Thyroid gland (tissue), 4 donors: ENCODE measurements at regions not wholly inside any gene's neighbourhood (a gene's known extent, or its start where the extent isn't known, plus 50 kb on each side); places are given as distances from the start of the nearest gene placed in this dataset.
"Not testable (repeated sequence)": the region's sequence is repeated elsewhere in the genome, so short reads cannot be mapped to it uniquely, and the experiment has no call there.

ENCODE experiments used
- DNase-seq, 2 donors: peaks; one replicate each; pipeline ENCODE4 v3.0.0-alpha.2; 2019
- H3K27ac ChIP-seq, 3 donors: fragments of 200-600 bp; sonication (generic); 1 replicate in 2 of 3; 2 replicates in 1 of 3; pipeline ENCODE4 v1.5.1; 2016 to 2019; ENCODE audit warnings: mild to moderate bottlenecking in 1 of 3, moderate library complexity in 1 of 3
- H3K27me3 ChIP-seq: fragments of 200-600 bp; sonication (generic); one replicate; pipeline ENCODE4 v1.5.1; 2019
- H3K36me3 ChIP-seq, 2 donors: fragments of 200-600 bp; sonication (generic); one replicate each; pipeline ENCODE4 v1.5.1; 2016 to 2019
- H3K4me1 ChIP-seq, 2 donors: fragments of 200-600 bp; sonication (generic); one replicate each; pipeline ENCODE4 v1.5.1; 2017 to 2019
- H3K4me3 ChIP-seq, 3 donors: fragments of 200-600 bp; sonication (generic); replicated peaks in 1 of 3; 1 replicate in 2 of 3; 2 replicates in 1 of 3; pipeline ENCODE4 v1.5.1; 2016; ENCODE audit warnings: mild to moderate bottlenecking in 1 of 3
- H3K9me3 ChIP-seq: fragments of 200-600 bp; sonication (generic); one replicate; pipeline ENCODE4 v1.5.1; 2017
- CTCF ChIP-seq, 6 experiments: fragments of 200-600 bp in 3 of 6; fragments of 450-650 bp in 3 of 6; sonication (generic) in 3 of 6; IDR thresholded peaks; one replicate each; pipeline ENCODE4 v1.5.1; 2016 to 2019; ENCODE audit warnings: antibody characterized with exemption in 6 of 6, mild to moderate bottlenecking in 2 of 6, inconsistent platforms in 1 of 6, moderate library complexity in 1 of 6
- POLR2A ChIP-seq, 2 donors: fragments of 450-650 bp; IDR thresholded peaks; one replicate each; pipeline ENCODE4 v1.6.1; 2017; ENCODE audit warnings: antibody characterized with exemption in 2 of 2, mild to moderate bottlenecking in 2 of 2, moderate library complexity in 1 of 2
- WGBS, 2 donors: methylation state at CpG; one replicate each; pipeline ENCODE4 v1.1.5; 2017; 5-methylcytosine and 5-hydroxymethylcytosine counted together
- intact Hi-C: fragments of 100-400 bp; cut with DNase I; formaldehyde crosslinking; loops from one replicate; pipeline ENCODE4 v1.15.1; 2023

- Histone ChIP-seq H3K4me3 (no peak overlapping the region), H3K27me3 (no peaks in the 10 kb centered on the region), H3K9me3 (no peaks in the 10 kb centered on the region), H3K4me1 (no peaks in the 10 kb centered on the region), H3K27ac (no peak overlapping the region), H3K36me3 (no peaks in the 10 kb centered on the region)
- intact Hi-C loops: no loop called here
- TF ChIP-seq POLR2A (IDR thresholded peaks at IDR 0.05) (no peak), CTCF (IDR thresholded peaks at IDR 0.05) (no peak)
- no peak for DNase-seq
- WGBS, 2 donors: 69% methylated on average over 3 of the region's 3 CpGs
These were observed 66.0 kb upstream of the GPR6 start for GRCh38 chr6:109912118-109912517.

GRCh38 chr6:109912952-109913351 is 65.2 kb upstream of the GPR6 start:
- intact Hi-C loops: no loop called here
- TF ChIP-seq POLR2A (IDR thresholded peaks at IDR 0.05): no peak
- TF ChIP-seq CTCF (IDR thresholded peaks at IDR 0.05): no peak
- WGBS, 2 donors: 86 to 93% methylated on average over 3 of the region's 3 CpGs
- Histone ChIP-seq H3K27ac (no peak overlapping the region), H3K4me1 (no peaks in the 10 kb centered on the region), H3K27me3 (no peaks in the 10 kb centered on the region), H3K9me3 (no peaks in the 10 kb centered on the region), H3K4me3 (no peak overlapping the region), H3K36me3 (no peaks in the 10 kb centered on the region)
- no peak for DNase-seq

- 97 to 100% methylated on average over 1 of the region's 1 CpG for WGBS, 2 donors
- H3K36me3 ChIP-seq, H3K9me3 ChIP-seq, H3K27me3 ChIP-seq, H3K27ac ChIP-seq, H3K4me3 ChIP-seq, intact Hi-C loops, DNase-seq, H3K4me1 ChIP-seq: not testable (repeated sequence)
These were observed 62.4 kb upstream of the GPR6 start for GRCh38 chr6:109915748-109916147.

- intact Hi-C loops: no loop called here
- no peak for DNase-seq
- WGBS, 2 donors: 84 to 98% methylated on average over 4 of the region's 4 CpGs
- TF ChIP-seq CTCF (IDR thresholded peaks at IDR 0.05) (no peak), POLR2A (IDR thresholded peaks at IDR 0.05) (no peak)
- H3K27ac ChIP-seq: no peak overlapping the region
- no peaks in the 10 kb centered on the region for H3K4me1 ChIP-seq
- no peaks in the 10 kb centered on the region for H3K36me3 ChIP-seq
- H3K27me3 ChIP-seq: no peaks in the 10 kb centered on the region
- no peaks in the 10 kb centered on the region for H3K9me3 ChIP-seq
- no peak overlapping the region for H3K4me3 ChIP-seq
These were observed 61.4 kb upstream of the GPR6 start for GRCh38 chr6:109916759-109917158.

GRCh38 chr6:109918227-109918626 is 59.9 kb upstream of the GPR6 start:
- Histone ChIP-seq H3K27me3 (no peaks in the 10 kb centered on the region), H3K9me3 (no peaks in the 10 kb centered on the region), H3K4me1 (no peaks in the 10 kb centered on the region), H3K4me3 (no peak overlapping the region), H3K36me3 (no peaks in the 10 kb centered on the region), H3K27ac (no peak overlapping the region)
- WGBS, 2 donors: 97 to 99% methylated on average over 3 of the region's 3 CpGs
- intact Hi-C loops: no loop called here
- TF ChIP-seq CTCF (IDR thresholded peaks at IDR 0.05) (no peak), POLR2A (IDR thresholded peaks at IDR 0.05) (no peak)
- no peak for DNase-seq

GRCh38 chr6:109920911-109921310 is 57.2 kb upstream of the GPR6 start:
- Histone ChIP-seq H3K4me1 (peaks cover 0 to 10% of the 10 kb centered on the region in 2 donors), H3K27ac (no peak overlapping the region), H3K9me3 (no peaks in the 10 kb centered on the region), H3K4me3 (no peak overlapping the region), H3K36me3 (no peaks in the 10 kb centered on the region), H3K27me3 (no peaks in the 10 kb centered on the region)
- WGBS, 2 donors: 95 to 96% methylated on average over 10 of the region's 10 CpGs
- intact Hi-C loops: no loop called here
- DNase-seq: no peak
- TF ChIP-seq CTCF (IDR thresholded peaks at IDR 0.05): no peak
- TF ChIP-seq POLR2A (IDR thresholded peaks at IDR 0.05): no peak
